Parathyroid adenoma (tissue), 2 donors: ENCODE measurements at regions not wholly inside any gene's neighbourhood (a gene's known extent, or its start where the extent isn't known, plus 50 kb on each side); places are given as distances from the start of the nearest gene placed in this dataset.

Experiments used
- H2AFZ ChIP-seq: fragments of 300-600 bp; sonication (generic); one replicate; pipeline ENCODE4 v1.7.0; 2017; ENCODE audit warnings: antibody characterized with exemption, mild to moderate bottlenecking
- H3K27ac ChIP-seq: fragments of 300-600 bp; sonication (generic); one replicate; pipeline ENCODE4 v1.7.0; 2017
- H3K27me3 ChIP-seq: fragments of 300-600 bp; sonication (generic); one replicate; pipeline ENCODE4 v1.7.0; 2017; ENCODE audit warnings: low read length; ENCODE audit not compliant: control insufficient read depth, insufficient read depth
- H3K36me3 ChIP-seq: fragments of 300-600 bp; sonication (generic); one replicate; pipeline ENCODE4 v1.7.0; 2017; ENCODE audit warnings: low read length; ENCODE audit not compliant: control insufficient read depth, insufficient read depth
- H3K4me1 ChIP-seq: fragments of 300-600 bp; sonication (generic); one replicate; pipeline ENCODE4 v1.7.0; 2017; ENCODE audit warnings: control low read depth
- H3K4me2 ChIP-seq: fragments of 300-600 bp; sonication (generic); one replicate; pipeline ENCODE4 v1.7.0; 2017; ENCODE audit warnings: low read length
- H3K4me3 ChIP-seq: fragments of 300-600 bp; sonication (generic); one replicate; pipeline ENCODE4 v1.7.0; 2017; ENCODE audit warnings: low read depth, low read length
- H3K79me2 ChIP-seq: fragments of 300-600 bp; sonication (generic); one replicate; pipeline ENCODE4 v1.7.0; 2017; ENCODE audit warnings: control low read depth
- H3K9ac ChIP-seq: fragments of 300-600 bp; sonication (generic); one replicate; pipeline ENCODE4 v1.7.0; 2017; ENCODE audit warnings: mild to moderate bottlenecking
- H3K9me3 ChIP-seq: fragments of 300-600 bp; sonication (generic); one replicate; pipeline ENCODE4 v1.7.0; 2017; ENCODE audit warnings: low read length; ENCODE audit not compliant: control insufficient read depth
- CTCF ChIP-seq: fragments of 300-600 bp; sonication (generic); IDR thresholded peaks from one replicate; pipeline ENCODE4 v1.7.0; 2017; ENCODE audit warnings: antibody characterized with exemption, mild to moderate bottlenecking
- donor health status: primary hyperparathyroidism.

DNA sequence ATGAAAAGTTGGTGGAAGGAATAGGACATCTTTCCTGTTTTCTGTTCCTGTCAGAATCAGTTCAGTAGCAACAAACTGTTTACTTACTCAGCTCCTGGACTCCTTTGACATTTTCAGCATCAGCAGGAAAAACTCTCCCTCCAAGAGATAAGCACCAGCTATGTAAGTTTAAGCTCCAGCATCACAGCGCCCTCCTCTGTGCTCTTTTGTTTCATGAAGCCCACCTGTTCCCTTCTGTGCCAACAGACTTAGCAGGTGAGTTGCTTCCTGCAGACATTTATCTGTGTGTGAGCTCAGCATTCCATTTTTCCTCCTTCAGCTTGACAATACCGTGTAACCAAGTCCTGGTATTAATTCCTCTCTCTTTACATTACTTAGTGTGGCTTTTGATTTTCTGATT lies 644.1 kb upstream of the AGA start:
- no peak for TF ChIP-seq CTCF
- no peak overlapping the region for H3K9ac ChIP-seq
- no peaks in the 10 kb centered on the region for H3K79me2 ChIP-seq
- H3K4me2 ChIP-seq, result no peak overlapping the region
- H3K4me1 ChIP-seq, result no peaks in the 10 kb centered on the region
- H3K27me3 ChIP-seq, result no peaks in the 10 kb centered on the region
- H2AFZ ChIP-seq, result no peak overlapping the region
- no peaks in the 10 kb centered on the region for H3K36me3 ChIP-seq
- H3K27ac ChIP-seq, result no peak overlapping the region
- no peaks in the 10 kb centered on the region for H3K9me3 ChIP-seq
- H3K4me3 ChIP-seq, result no peak overlapping the region

GRCh38 chr4:178090640-178091411 lies 648.6 kb upstream of the AGA start:
- Histone ChIP-seq H2AFZ (no peak overlapping the region), H3K4me1 (no peaks in the 10 kb centered on the region)
- no peak for TF ChIP-seq CTCF

GRCh38 chr4:178102139-178102538 lies 659.9 kb upstream of the AGA start:
- Histone ChIP-seq H3K79me2 (no peaks in the 10 kb centered on the region), H3K27me3 (no peaks in the 10 kb centered on the region), H3K36me3 (no peaks in the 10 kb centered on the region), H3K4me1 (no peaks in the 10 kb centered on the region), H3K4me3 (no peak overlapping the region), H3K9ac (no peak overlapping the region), H3K27ac (no peak overlapping the region), H3K9me3 (no peaks in the 10 kb centered on the region), H3K4me2 (no peak overlapping the region), H2AFZ (no peak overlapping the region)
- TF ChIP-seq CTCF, result no peak

More at GRCh38 chr4:178090640-178091411, 648.6 kb upstream of the AGA start:
- Histone ChIP-seq H3K9ac (no peak overlapping the region), H3K27ac (no peak overlapping the region), H3K4me3 (no peak overlapping the region), H3K4me2 (no peak overlapping the region), H3K36me3 (no peaks in the 10 kb centered on the region), H3K79me2 (no peaks in the 10 kb centered on the region), H3K27me3 (no peaks in the 10 kb centered on the region), H3K9me3 (no peaks in the 10 kb centered on the region)

DNA sequence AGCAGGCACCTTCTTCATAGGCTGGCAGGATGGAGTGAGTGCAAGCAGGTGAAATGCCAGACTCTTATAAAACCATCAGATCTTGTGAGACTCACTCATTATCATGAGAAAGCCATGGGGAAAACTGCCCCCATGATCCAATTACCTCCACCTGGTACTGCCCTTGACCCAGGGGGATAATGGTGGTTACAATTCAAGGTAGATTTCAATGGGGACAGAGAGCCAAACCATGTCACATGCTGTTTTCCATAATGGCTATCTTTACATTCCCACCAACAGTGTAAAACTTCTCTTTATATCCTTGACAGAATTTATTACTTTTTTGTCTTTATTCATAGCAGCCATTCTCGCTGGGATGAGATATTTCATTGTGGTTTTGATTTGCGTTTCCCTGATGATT lies 663.0 kb upstream of the AGA start:
- Histone ChIP-seq H2AFZ (no peak overlapping the region), H3K79me2 (no peaks in the 10 kb centered on the region), H3K4me2 (no peak overlapping the region), H3K9me3 (no peaks in the 10 kb centered on the region), H3K9ac (no peak overlapping the region), H3K4me1 (no peaks in the 10 kb centered on the region), H3K27me3 (no peaks in the 10 kb centered on the region), H3K4me3 (no peak overlapping the region), H3K27ac (no peak overlapping the region), H3K36me3 (no peaks in the 10 kb centered on the region)
- no peak for TF ChIP-seq CTCF

GRCh38 chr4:178136736-178137345 lies 694.6 kb upstream of the AGA start:
- no peaks in the 10 kb centered on the region for H3K79me2 ChIP-seq
- H3K27ac ChIP-seq, result no peak overlapping the region
- no peaks in the 10 kb centered on the region for H3K4me1 ChIP-seq
- no peak overlapping the region for H3K4me3 ChIP-seq
- no peaks in the 10 kb centered on the region for H3K9me3 ChIP-seq
- no peaks in the 10 kb centered on the region for H3K36me3 ChIP-seq
- H3K27me3 ChIP-seq, result no peaks in the 10 kb centered on the region
- no peak overlapping the region for H3K4me2 ChIP-seq
- no peak for TF ChIP-seq CTCF
- no peak overlapping the region for H2AFZ ChIP-seq
- H3K9ac ChIP-seq, result no peak overlapping the region
